H1 (cell line): ENCODE measurements at regions not wholly inside any gene's neighbourhood (a gene's known extent, or its start where the extent isn't known, plus 50 kb on each side); places are given as distances from the start of the nearest gene placed in this dataset.

Experiments used
- CTCF ChIA-PET: fragments of 300-600 bp; sonication (Branson Sonifier 250); formaldehyde crosslinking; loops from one replicate; lab custom pipeline; 2021; ENCODE audit not compliant: partially characterized antibody; lab: Charles Lee
- POLR2A ChIA-PET: fragments of 300-600 bp; sonication (Branson Sonifier 250); formaldehyde crosslinking; loops from one replicate; lab custom pipeline; 2021; ENCODE audit warnings: inconsistent platforms; ENCODE audit not compliant: partially characterized antibody; lab: Charles Lee
- DNase-seq, 2 experiments: peaks; one replicate each; pipeline versions ENCODE4 v3.0.0 to v3.0.0-alpha.2; 2010 to 2022; ENCODE audit warnings: low spot score in 2 of 2, low read depth in 1 of 2, mixed read lengths in 1 of 2
- FAIRE-seq: peaks from 2 replicates; lab custom pipeline; 2011; peaks lifted over from hg19 to GRCh38; lab: Jason Lieb, UNC
- H2AFZ ChIP-seq: 2 replicates; pipeline ENCODE4 v1.8.1; 2012; ENCODE audit warnings: low read length, inconsistent platforms
- H2AK5ac ChIP-seq: 2 replicates; pipeline ENCODE4 v1.6.1; 2013; ENCODE audit warnings: low read depth, low read length
- H2BK120ac ChIP-seq: replicated peaks from 2 replicates; pipeline ENCODE3; 2013; ENCODE audit warnings: low read depth, low read length, inconsistent platforms
- H2BK12ac ChIP-seq: 2 replicates; pipeline ENCODE4 v1.6.1; 2013; ENCODE audit warnings: low read depth, low read length
- H2BK15ac ChIP-seq: 2 replicates; pipeline ENCODE4 v1.6.1; 2013; ENCODE audit warnings: low read length
- H2BK20ac ChIP-seq: 2 replicates; pipeline ENCODE4 v1.6.1; 2013; ENCODE audit warnings: low read length
- H2BK5ac ChIP-seq: 2 replicates; pipeline ENCODE4 v1.6.1; 2013; ENCODE audit warnings: low read depth, low read length
- H3K14ac ChIP-seq: 2 replicates; pipeline ENCODE4 v1.6.1; 2013; ENCODE audit warnings: inconsistent platforms; ENCODE audit not compliant: insufficient read length
- H3K18ac ChIP-seq: 2 replicates; pipeline ENCODE4 v1.6.1; 2013; ENCODE audit warnings: low read length; ENCODE audit errors: extremely low read depth
- H3K23ac ChIP-seq: 2 replicates; pipeline ENCODE4 v1.6.1; 2013; ENCODE audit warnings: inconsistent platforms; ENCODE audit not compliant: insufficient read length
- H3K23me2 ChIP-seq: 2 replicates; pipeline ENCODE4 v1.6.1; 2013; ENCODE audit warnings: low read depth, low read length
- H3K27ac ChIP-seq: 2 replicates; pipeline ENCODE4 v1.6.1; 2011; ENCODE audit warnings: low read depth, low read length, inconsistent platforms
- H3K27me3 ChIP-seq, 4 experiments: replicated peaks in 1 of 4; 1 replicate in 1 of 4; 2 replicates in 3 of 4; pipeline versions ENCODE4 v1.6.1 to v1.8.1; 2011 to 2013; ENCODE audit warnings: low read length in 3 of 4, mild to moderate bottlenecking in 3 of 4, inconsistent platforms in 2 of 4, mixed read lengths in 2 of 4, moderate library complexity in 1 of 4; ENCODE audit not compliant: control insufficient read depth in 3 of 4, insufficient read depth in 3 of 4; ENCODE audit errors: extremely low read depth in 1 of 4
- H3K36me3 ChIP-seq, 4 experiments: 2 replicates each; pipeline versions ENCODE4 v1.6.1 to v1.8.1; 2011 to 2013; ENCODE audit warnings: mild to moderate bottlenecking in 4 of 4, low read length in 3 of 4, moderate library complexity in 2 of 4, control low read depth in 1 of 4, inconsistent platforms in 1 of 4; ENCODE audit not compliant: insufficient read depth in 4 of 4, control insufficient read depth in 2 of 4
- H3K4ac ChIP-seq: replicated peaks from 2 replicates; pipeline ENCODE3; 2013; ENCODE audit warnings: low read length, low read depth, mixed read lengths, inconsistent platforms; ENCODE audit not compliant: insufficient read length
- H3K4me1 ChIP-seq, 4 experiments: replicated peaks in 1 of 4; 1 replicate in 1 of 4; 2 replicates in 3 of 4; pipeline versions ENCODE4 v1.6.1 to v1.8.1; 2011 to 2013; ENCODE audit warnings: low read length in 3 of 4, inconsistent platforms in 2 of 4, mixed read lengths in 1 of 4; ENCODE audit not compliant: insufficient read depth in 4 of 4, control insufficient read depth in 3 of 4
- H3K4me2 ChIP-seq, 2 experiments: 2 replicates each; pipeline versions ENCODE4 v1.6.1 to v1.8.1; 2011 to 2013; ENCODE audit warnings: low read depth in 2 of 2, low read length in 2 of 2, control low read depth in 1 of 2, inconsistent platforms in 1 of 2, mild to moderate bottlenecking in 1 of 2; ENCODE audit not compliant: insufficient read depth in 1 of 2
- H3K4me3 ChIP-seq, 4 experiments: fragments of 200-600, 300-600 bp in 1 of 4; sonication (generic), shearing (Covaris generic), sonication (Bioruptor Twin) in 1 of 4; 2 replicates each; pipeline versions ENCODE4 v1.5.1 to v1.8.1; 2011 to 2016; ENCODE audit warnings: low read length in 4 of 4, low read depth in 3 of 4, control low read depth in 2 of 4, inconsistent platforms in 2 of 4, mild to moderate bottlenecking in 2 of 4, mixed read lengths in 1 of 4, moderate library complexity in 1 of 4; ENCODE audit not compliant: insufficient read depth in 2 of 4; ENCODE audit errors: extremely low read depth in 1 of 4
- H3K56ac ChIP-seq: replicated peaks from 2 replicates; pipeline ENCODE3; 2013; ENCODE audit warnings: low read depth, mild to moderate bottlenecking, mixed read lengths, low read length, inconsistent platforms; ENCODE audit not compliant: insufficient read length
- H3K79me1 ChIP-seq: 2 replicates; pipeline ENCODE4 v1.6.1; 2013; ENCODE audit warnings: low read depth, low read length, control low read depth
- H3K79me2 ChIP-seq, 2 experiments: 2 replicates each; pipeline versions ENCODE4 v1.6.1 to v1.8.1; 2012 to 2013; ENCODE audit warnings: low read length in 2 of 2, mild to moderate bottlenecking in 2 of 2, inconsistent platforms in 1 of 2; ENCODE audit not compliant: insufficient read depth in 2 of 2, control insufficient read depth in 1 of 2
- H3K9ac ChIP-seq, 4 experiments: replicated peaks in 1 of 4; 1 replicate in 1 of 4; 2 replicates in 3 of 4; pipeline versions ENCODE4 v1.6.1 to v1.8.1; 2011 to 2013; ENCODE audit warnings: low read depth in 3 of 4, low read length in 3 of 4, control low read depth in 2 of 4, mild to moderate bottlenecking in 2 of 4, moderate library complexity in 2 of 4, inconsistent platforms in 1 of 4; ENCODE audit errors: extremely low read depth in 1 of 4
- H3K9me3 ChIP-seq, 2 experiments: 2 replicates each; pipeline versions ENCODE4 v1.6.1 to v1.8.1; 2012 to 2013; ENCODE audit warnings: mild to moderate bottlenecking in 2 of 2, moderate library complexity in 2 of 2, control low read depth in 1 of 2, inconsistent platforms in 1 of 2, low read depth in 1 of 2, low read length in 1 of 2, mixed read lengths in 1 of 2; ENCODE audit not compliant: insufficient read depth in 2 of 2
- H4K20me1 ChIP-seq, 2 experiments: replicated peaks in 1 of 2; 2 replicates each; pipeline versions ENCODE3 to v1.8.1; 2011 to 2013; ENCODE audit warnings: inconsistent platforms in 2 of 2, low read length in 2 of 2, mild to moderate bottlenecking in 1 of 2; ENCODE audit not compliant: insufficient read depth in 2 of 2, control insufficient read depth in 1 of 2
- H4K5ac ChIP-seq: 2 replicates; pipeline ENCODE4 v1.6.1; 2013; ENCODE audit warnings: low read length, low read depth, mixed read lengths, inconsistent platforms; ENCODE audit not compliant: insufficient read length
- H4K8ac ChIP-seq: 2 replicates; pipeline ENCODE4 v1.8.0; 2013; ENCODE audit warnings: mild to moderate bottlenecking, moderate library complexity, low read length, inconsistent platforms; ENCODE audit not compliant: insufficient read depth; ENCODE audit errors: extremely low read depth
- H4K91ac ChIP-seq: replicated peaks from 2 replicates; pipeline ENCODE3; 2013; ENCODE audit warnings: low read length, mixed read lengths, inconsistent platforms; ENCODE audit not compliant: insufficient read length
- ASH2L ChIP-seq: fragments of 200-600, 300-600 bp; sonication (generic); IDR thresholded peaks from one replicate; pipeline ENCODE4 v1.7.1; 2017; ENCODE audit warnings: low read length
- EP300 ChIP-seq, 2 experiments: IDR thresholded peaks; 1 replicate in 1 of 2; 2 replicates in 1 of 2; pipeline ENCODE4 v1.6.1; 2011 to 2012; ENCODE audit warnings: low read depth in 2 of 2, low read length in 2 of 2, mild to moderate bottlenecking in 2 of 2, borderline replicate concordance in 1 of 2, inconsistent platforms in 1 of 2, moderate library complexity in 1 of 2
- MAX ChIP-seq: IDR thresholded peaks from 2 replicates; pipeline ENCODE4 v1.6.1; 2012; ENCODE audit warnings: inconsistent platforms

- Histone ChIP-seq H3K23ac (no peak overlapping the region), H3K4me3 (no peak overlapping the region), H3K23me2 (no peaks in the 10 kb centered on the region), H4K8ac (no peak overlapping the region), H3K56ac (no peak overlapping the region), H3K27me3 (peaks cover 0 to 1% (median 0%) of the 10 kb centered on the region in 4 experiments; a peak in 1 of 7 replicates), H3K79me1 (no peaks in the 10 kb centered on the region), H3K4ac (no peak overlapping the region), H2BK12ac (no peak overlapping the region), H2BK5ac (no peak overlapping the region), H3K9me3 (no peaks in the 10 kb centered on the region), H3K9ac (no peak overlapping the region), H3K4me1 (peaks cover 3 to 5% (median 3%) of the 10 kb centered on the region in 4 experiments; a peak in 4 of 7 replicates), H2BK15ac (no peak overlapping the region), H3K27ac (no peak overlapping the region), H2BK120ac (no peak overlapping the region), H2BK20ac (no peak overlapping the region), H3K79me2 (no peaks in the 10 kb centered on the region), H3K36me3 (no peaks in the 10 kb centered on the region), H2AK5ac (no peak overlapping the region), H4K91ac (no peak overlapping the region), H4K5ac (no peak overlapping the region), H2AFZ (no peak overlapping the region), H3K18ac (no peak overlapping the region), H4K20me1 (no peaks in the 10 kb centered on the region), H3K14ac (no peak overlapping the region), H3K4me2 (no peak overlapping the region)
- TF ChIP-seq ASH2L = no peak
- no peak for TF ChIP-seq EP300 (IDR thresholded peaks at IDR 0.05; ENCODE audit: borderline replicate concordance in 1 of 2, low read depth in 2 of 2, low read length in 2 of 2)
- TF ChIP-seq MAX = no peak
- CTCF ChIA-PET = interaction anchor here (1.0 kb wide), 1 partner anchor 22 kb away, joined by 4 read pairs; no protein-coding TSS in a partner anchor
- DNase-seq (no peak), FAIRE-seq (no peak)
- POLR2A ChIA-PET = no interaction called here
These were observed 345.2 kb upstream of the KITLG start for GRCh38 chr12:88925454-88925853.
